ENCODE measurements at regions not wholly inside any gene's neighbourhood (a gene's known extent, or its start where the extent isn't known, plus 50 kb on each side); places are given as distances from the start of the nearest gene placed in this dataset.

DNA sequence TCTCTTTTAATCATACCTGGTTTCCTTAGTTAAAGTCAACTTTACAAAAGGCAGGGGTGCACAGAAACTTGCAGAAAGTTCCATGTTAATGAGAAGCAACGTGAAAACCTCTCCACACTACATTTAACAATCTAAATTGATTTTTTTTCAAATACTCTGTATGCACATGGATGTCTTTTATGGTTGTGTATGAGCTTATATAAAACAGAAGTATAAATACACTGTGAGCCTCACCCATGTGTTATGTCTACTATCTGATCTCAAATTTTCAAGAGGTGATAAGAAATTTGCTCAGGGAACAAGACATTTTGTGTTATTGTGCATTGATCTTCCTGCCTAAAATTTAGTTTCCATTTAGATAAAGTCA is 617.6 kb downstream of the ADCYAP1 start:
- intact Hi-C loops (cut with DNase I): no loop called here
- H3K36me3 ChIP-seq (ENCODE audit: insufficient read depth in 1 of 2, low read depth in 1 of 2): no peaks in the 10 kb centered on the region
- WGBS, 3 donors: 52 to 55% (median 54%) methylated on average over 1 of the region's 1 CpG
- H3K4me1 ChIP-seq: no peaks in the 10 kb centered on the region
- ATAC-seq (no peak), DNase-seq (no peak)
- no peaks in the 10 kb centered on the region for H3K9me3 ChIP-seq
- TF ChIP-seq, protein P1, sequence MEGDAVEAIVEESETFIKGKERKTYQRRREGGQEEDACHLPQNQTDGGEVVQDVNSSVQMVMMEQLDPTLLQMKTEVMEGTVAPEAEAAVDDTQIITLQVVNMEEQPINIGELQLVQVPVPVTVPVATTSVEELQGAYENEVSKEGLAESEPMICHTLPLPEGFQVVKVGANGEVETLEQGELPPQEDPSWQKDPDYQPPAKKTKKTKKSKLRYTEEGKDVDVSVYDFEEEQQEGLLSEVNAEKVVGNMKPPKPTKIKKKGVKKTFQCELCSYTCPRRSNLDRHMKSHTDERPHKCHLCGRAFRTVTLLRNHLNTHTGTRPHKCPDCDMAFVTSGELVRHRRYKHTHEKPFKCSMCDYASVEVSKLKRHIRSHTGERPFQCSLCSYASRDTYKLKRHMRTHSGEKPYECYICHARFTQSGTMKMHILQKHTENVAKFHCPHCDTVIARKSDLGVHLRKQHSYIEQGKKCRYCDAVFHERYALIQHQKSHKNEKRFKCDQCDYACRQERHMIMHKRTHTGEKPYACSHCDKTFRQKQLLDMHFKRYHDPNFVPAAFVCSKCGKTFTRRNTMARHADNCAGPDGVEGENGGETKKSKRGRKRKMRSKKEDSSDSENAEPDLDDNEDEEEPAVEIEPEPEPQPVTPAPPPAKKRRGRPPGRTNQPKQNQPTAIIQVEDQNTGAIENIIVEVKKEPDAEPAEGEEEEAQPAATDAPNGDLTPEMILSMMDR (IDR thresholded peaks at IDR 0.05): no peak
- no peaks in the 10 kb centered on the region for H3K27me3 ChIP-seq (ENCODE audit: insufficient read depth in 3 of 3, low read length in 2 of 3)
- no peak overlapping the region for H3K4me3 ChIP-seq
- H3K27ac ChIP-seq: no peak overlapping the region

- DNase-seq (no peak), ATAC-seq (no peak)
- TF ChIP-seq, protein P1 (IDR thresholded peaks at IDR 0.05): no peak
- Histone ChIP-seq H3K4me3 (no peak overlapping the region), H3K4me1 (no peaks in the 10 kb centered on the region), H3K27ac (no peak overlapping the region), H3K27me3 (ENCODE audit: insufficient read depth in 3 of 3, low read length in 2 of 3) (no peaks in the 10 kb centered on the region), H3K36me3 (ENCODE audit: insufficient read depth in 1 of 2, low read depth in 1 of 2) (no peaks in the 10 kb centered on the region), H3K9me3 (no peaks in the 10 kb centered on the region)
- intact Hi-C loops (cut with DNase I): no loop called here
- WGBS, 3 donors: 49 to 63% (median 55%) methylated on average over 1 of the region's 1 CpG
Observed at GRCh38 chr18:1526991-1527390, 622.3 kb downstream of the ADCYAP1 start.

GRCh38 chr18:1527805-1528204 is 623.1 kb downstream of the ADCYAP1 start:
- Histone ChIP-seq H3K27ac (no peak overlapping the region), H3K36me3 (ENCODE audit: insufficient read depth in 1 of 2, low read depth in 1 of 2) (no peaks in the 10 kb centered on the region), H3K9me3 (no peaks in the 10 kb centered on the region), H3K4me1 (no peaks in the 10 kb centered on the region), H3K27me3 (ENCODE audit: insufficient read depth in 3 of 3, low read length in 2 of 3) (no peaks in the 10 kb centered on the region), H3K4me3 (no peak overlapping the region)
- ATAC-seq (no peak), DNase-seq (no peak)
- intact Hi-C loops (cut with DNase I): no loop called here
- 72 to 75% (median 72%) methylated on average over 3 of the region's 3 CpGs for WGBS, 3 donors
- TF ChIP-seq, protein P1 (IDR thresholded peaks at IDR 0.05): no peak

DNA sequence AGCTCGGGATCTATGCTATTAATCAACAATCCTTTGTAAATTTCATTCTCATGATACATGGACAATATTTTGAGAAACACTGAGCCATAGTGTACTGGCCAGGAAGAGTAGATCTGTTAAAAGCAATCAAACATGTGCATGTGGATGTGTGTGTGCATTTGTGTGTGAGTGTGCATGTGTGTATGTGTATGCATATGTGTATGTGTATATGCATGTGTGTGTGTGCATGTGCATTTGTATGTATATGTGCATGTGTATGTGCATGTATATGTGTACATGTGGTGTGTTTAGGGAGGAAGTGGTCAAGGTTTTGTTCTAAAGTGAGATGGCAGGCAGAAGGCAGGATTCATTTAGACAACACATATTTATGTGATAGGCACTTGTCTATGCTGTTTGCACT is 623.8 kb downstream of the ADCYAP1 start:
- Histone ChIP-seq H3K36me3 (ENCODE audit: insufficient read depth in 1 of 2, low read depth in 1 of 2) (no peaks in the 10 kb centered on the region), H3K27ac (no peak overlapping the region), H3K9me3 (no peaks in the 10 kb centered on the region), H3K4me1 (no peaks in the 10 kb centered on the region), H3K4me3 (no peak overlapping the region), H3K27me3 (ENCODE audit: insufficient read depth in 3 of 3, low read length in 2 of 3) (no peaks in the 10 kb centered on the region)
- no peak for ATAC-seq
- 71 to 83% (median 71%) methylated on average over 1 of the region's 1 CpG for WGBS, 3 donors
- TF ChIP-seq, protein P1 (IDR thresholded peaks at IDR 0.05): no peak
- DNase-seq: no peak
- intact Hi-C loops (cut with DNase I): no loop called here

- Histone ChIP-seq H3K4me1 (no peaks in the 10 kb centered on the region), H3K4me3 (no peak overlapping the region), H3K27ac (no peak overlapping the region), H3K36me3 (ENCODE audit: insufficient read depth in 1 of 2, low read depth in 1 of 2) (no peaks in the 10 kb centered on the region), H3K9me3 (no peaks in the 10 kb centered on the region), H3K27me3 (ENCODE audit: insufficient read depth in 3 of 3, low read length in 2 of 3) (no peaks in the 10 kb centered on the region)
- WGBS, 3 donors: 70 to 78% (median 74%) methylated on average over 2 of the region's 2 CpGs
- DNase-seq: no peak
- intact Hi-C loops (cut with DNase I): no loop called here
- TF ChIP-seq, protein P1 (IDR thresholded peaks at IDR 0.05): no peak
- no peak for ATAC-seq
Observed at GRCh38 chr18:1528964-1529509, 624.4 kb downstream of the ADCYAP1 start.
